ENCODE measurements at regions not wholly inside any gene's neighbourhood (a gene's known extent, or its start where the extent isn't known, plus 50 kb on each side); places are given as distances from the start of the nearest gene placed in this dataset.

- no peak for DNase-seq
These were observed 54.5 kb upstream of the TAGAP start for GRCh38 chr6:159099276-159099675.

- no peak for DNase-seq
These were observed 53.9 kb upstream of the TAGAP start for GRCh38 chr6:159098636-159099106.

DNA sequence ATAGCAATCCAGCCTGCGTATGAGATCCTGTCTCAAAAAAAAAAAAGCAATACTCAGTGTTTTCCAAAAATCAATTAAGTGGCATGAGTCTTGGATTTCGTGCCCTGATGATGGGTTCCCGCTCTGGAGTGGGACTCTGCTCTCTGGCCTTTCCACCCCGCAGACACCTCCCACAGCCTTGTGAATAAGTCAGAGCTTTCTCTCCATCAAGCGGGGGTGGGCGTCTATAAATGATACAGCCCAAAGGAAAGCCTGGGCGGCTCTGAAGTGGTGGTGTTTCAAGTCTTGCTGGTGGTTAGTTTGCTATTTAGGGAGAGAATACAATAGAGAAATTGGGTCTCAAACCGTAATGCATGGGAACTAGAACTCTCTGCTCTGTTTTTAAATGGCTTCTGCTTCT, 52.5 kb upstream of the TAGAP start:
- no peak for DNase-seq

DNA sequence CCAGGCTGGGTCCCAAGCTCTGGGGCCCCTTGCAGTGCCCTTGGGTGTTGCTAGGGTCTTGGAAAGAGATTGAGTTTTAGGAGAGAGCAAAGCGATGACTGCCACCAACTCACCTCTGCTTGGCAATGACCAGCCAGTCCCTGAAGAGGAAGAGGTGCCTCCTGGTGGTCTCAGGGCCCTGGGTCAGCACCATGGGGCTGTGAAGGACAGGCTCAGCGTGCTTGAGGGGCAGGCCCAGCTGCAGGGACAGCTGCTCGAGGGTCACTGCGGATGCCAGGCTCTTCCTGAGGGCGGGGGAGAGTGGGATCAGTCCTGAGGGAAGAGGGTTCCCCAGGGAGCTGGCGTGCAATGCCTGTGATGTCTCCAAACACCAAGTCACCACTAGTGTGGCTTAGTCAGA, 50.8 kb upstream of the TAGAP start:
- no peak for DNase-seq

DNA sequence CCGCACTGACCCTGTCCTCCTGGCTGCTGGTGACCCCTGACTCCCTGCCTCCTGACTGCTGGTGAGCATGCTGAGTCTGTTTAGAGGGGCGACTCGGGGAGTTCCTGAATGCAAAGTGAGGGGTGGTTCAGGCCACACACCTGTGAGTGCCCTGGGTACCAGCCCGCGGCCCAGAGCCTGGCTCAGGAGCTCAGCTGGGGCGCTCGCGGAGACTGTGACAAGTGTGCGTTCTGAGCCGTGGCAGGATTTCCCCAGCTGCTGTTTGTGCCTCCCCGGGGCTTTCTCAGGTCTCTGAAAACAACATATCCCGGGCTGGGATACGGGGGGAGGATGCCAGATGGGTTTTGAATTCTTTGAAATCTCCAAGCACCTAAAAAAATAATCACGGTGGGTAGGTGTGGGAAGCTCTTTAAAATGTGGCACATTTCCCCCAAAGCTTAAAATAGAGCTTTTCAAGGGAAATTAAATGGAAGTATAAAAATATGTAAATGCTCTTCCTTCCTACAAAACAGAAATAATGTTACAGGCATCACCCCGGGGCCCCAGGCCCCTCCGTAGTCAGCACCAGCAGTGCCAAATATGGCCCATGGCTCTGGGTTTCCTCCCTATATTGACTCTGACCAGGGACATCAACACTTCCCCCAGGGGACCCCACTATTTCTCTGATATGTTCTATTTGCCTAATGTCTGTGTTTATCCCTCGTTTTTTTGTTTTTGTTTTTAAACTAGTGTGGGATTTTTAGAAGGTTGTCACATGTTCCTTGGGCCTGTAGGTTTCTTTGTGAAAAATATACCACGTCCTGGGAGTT, 49.9 kb upstream of the TAGAP start:
- DNase-seq: no peak

All from NCI-H526 treated with DMSO at 0.1 percent for 48 hours (cell line).